ENCODE measurements at regions not wholly inside any gene's neighbourhood (a gene's known extent, or its start where the extent isn't known, plus 50 kb on each side); places are given as distances from the start of the nearest gene placed in this dataset.

GRCh38 chr5:91848453-91848852, 465.3 kb upstream of the ARRDC3 start:
- TF ChIP-seq CTCF (IDR thresholded peaks at IDR 0.05) (no peak), EZH2 (IDR thresholded peaks at IDR 0.05; ENCODE audit: borderline replicate concordance, insufficient read depth, low read depth, low read length, poor library complexity, severe bottlenecking) (no peak)

Measured in B cell (primary cell).